ENCODE measurements at regions not wholly inside any gene's neighbourhood (a gene's known extent, or its start where the extent isn't known, plus 50 kb on each side); places are given as distances from the start of the nearest gene placed in this dataset.

DNA sequence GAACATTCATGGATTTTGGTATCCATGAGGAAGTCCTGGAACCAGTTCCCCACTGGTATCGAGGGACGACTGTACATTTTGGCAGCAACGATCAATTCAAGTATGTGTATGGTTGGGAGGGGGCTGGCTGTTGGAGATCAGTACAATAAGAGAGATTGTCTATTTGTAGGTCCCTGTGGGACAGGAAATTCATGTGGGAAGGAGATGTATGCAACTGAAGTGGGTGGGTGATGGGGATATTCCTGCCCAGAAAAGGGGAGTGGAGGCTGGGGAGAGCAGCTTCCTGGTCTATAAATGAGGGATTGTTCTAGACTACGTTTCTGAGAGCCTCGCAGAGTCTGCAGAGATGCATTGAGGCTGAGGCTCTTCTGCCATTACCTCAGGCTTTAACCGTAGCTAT is 140.2 kb upstream of the MAGI3 start:
- peaks cover 3% of the 10 kb centered on the region for H3K4me1 Mint-ChIP-seq (ENCODE audit: low read depth, unreplicated experiment)
- H3K36me3 Mint-ChIP-seq (ENCODE audit: low read depth, unreplicated experiment) = peaks cover 2% of the 10 kb centered on the region
- Histone ChIP-seq H2AFZ (ENCODE audit: low read depth, low read length) (no peak overlapping the region), H3K9me3 (ENCODE audit: insufficient read depth, low read depth, low read length) (peaks cover 3% of the 10 kb centered on the region), H3K9ac (ENCODE audit: low read length) (no peak overlapping the region), H3K79me2 (ENCODE audit: insufficient read depth, low read length) (no peaks in the 10 kb centered on the region), H3K4me1 (ENCODE audit: insufficient read depth, low read length) (no peaks in the 10 kb centered on the region), H3K27me3 (ENCODE audit: insufficient read depth, low read length) (peaks cover 2% of the 10 kb centered on the region), H3K27ac (ENCODE audit: low read depth, low read length) (no peak overlapping the region), H3K4me2 (ENCODE audit: low read length) (no peak overlapping the region), H3K36me3 (ENCODE audit: insufficient read depth, low read length) (no peaks in the 10 kb centered on the region), H4K20me1 (ENCODE audit: insufficient read depth, low read length) (no peaks in the 10 kb centered on the region), H3K4me3 (ENCODE audit: insufficient read depth, low read depth, low read length) (no peak overlapping the region)
- H3K4me3 Mint-ChIP-seq (ENCODE audit: unreplicated experiment) = no peak overlapping the region
- peaks cover 12% of the 10 kb centered on the region for H3K9me3 Mint-ChIP-seq (ENCODE audit: unreplicated experiment)
- DNase-seq (ENCODE audit: low read depth) (no peak), FAIRE-seq (no peak)
- no peak overlapping the region for H3K27ac Mint-ChIP-seq (ENCODE audit: unreplicated experiment)
- H3K27me3 Mint-ChIP-seq (ENCODE audit: low read depth, unreplicated experiment) = peaks cover 6% of the 10 kb centered on the region
- TF ChIP-seq, protein P1, sequence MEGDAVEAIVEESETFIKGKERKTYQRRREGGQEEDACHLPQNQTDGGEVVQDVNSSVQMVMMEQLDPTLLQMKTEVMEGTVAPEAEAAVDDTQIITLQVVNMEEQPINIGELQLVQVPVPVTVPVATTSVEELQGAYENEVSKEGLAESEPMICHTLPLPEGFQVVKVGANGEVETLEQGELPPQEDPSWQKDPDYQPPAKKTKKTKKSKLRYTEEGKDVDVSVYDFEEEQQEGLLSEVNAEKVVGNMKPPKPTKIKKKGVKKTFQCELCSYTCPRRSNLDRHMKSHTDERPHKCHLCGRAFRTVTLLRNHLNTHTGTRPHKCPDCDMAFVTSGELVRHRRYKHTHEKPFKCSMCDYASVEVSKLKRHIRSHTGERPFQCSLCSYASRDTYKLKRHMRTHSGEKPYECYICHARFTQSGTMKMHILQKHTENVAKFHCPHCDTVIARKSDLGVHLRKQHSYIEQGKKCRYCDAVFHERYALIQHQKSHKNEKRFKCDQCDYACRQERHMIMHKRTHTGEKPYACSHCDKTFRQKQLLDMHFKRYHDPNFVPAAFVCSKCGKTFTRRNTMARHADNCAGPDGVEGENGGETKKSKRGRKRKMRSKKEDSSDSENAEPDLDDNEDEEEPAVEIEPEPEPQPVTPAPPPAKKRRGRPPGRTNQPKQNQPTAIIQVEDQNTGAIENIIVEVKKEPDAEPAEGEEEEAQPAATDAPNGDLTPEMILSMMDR (IDR thresholded peaks at IDR 0.05; ENCODE audit: insufficient read depth, low read depth, low read length) = no peak
- no peak for TF ChIP-seq EZH2 (IDR thresholded peaks at IDR 0.05; ENCODE audit: insufficient read depth, low read length)

DNA sequence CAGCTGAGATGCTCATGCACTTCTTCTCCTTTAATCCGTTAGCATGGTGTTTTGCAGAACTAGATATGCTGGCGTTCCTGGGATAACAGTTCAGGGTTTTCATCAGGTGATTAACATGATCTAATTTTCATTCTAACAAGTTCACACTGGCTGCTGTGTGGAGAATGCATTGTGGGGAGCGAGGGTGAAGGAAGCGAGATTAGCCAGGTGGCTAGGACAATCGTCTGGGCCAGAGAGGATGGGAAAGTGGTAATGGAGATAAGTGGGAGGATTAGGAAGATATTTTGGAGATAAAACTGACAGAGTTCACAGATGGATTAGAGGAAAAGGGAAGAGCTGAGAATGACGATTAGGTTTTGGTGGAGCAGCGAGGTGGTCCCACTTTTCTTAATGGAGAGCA is 138.1 kb upstream of the MAGI3 start:
- Histone ChIP-seq H4K20me1 (ENCODE audit: insufficient read depth, low read length) (no peaks in the 10 kb centered on the region), H3K36me3 (ENCODE audit: insufficient read depth, low read length) (no peaks in the 10 kb centered on the region), H3K4me1 (ENCODE audit: insufficient read depth, low read length) (no peaks in the 10 kb centered on the region), H3K27ac (ENCODE audit: low read depth, low read length) (no peak overlapping the region), H3K9ac (ENCODE audit: low read length) (no peak overlapping the region), H3K4me2 (ENCODE audit: low read length) (no peak overlapping the region), H3K4me3 (ENCODE audit: insufficient read depth, low read depth, low read length) (no peak overlapping the region), H2AFZ (ENCODE audit: low read depth, low read length) (no peak overlapping the region), H3K27me3 (ENCODE audit: insufficient read depth, low read length) (peaks cover 5% of the 10 kb centered on the region), H3K79me2 (ENCODE audit: insufficient read depth, low read length) (no peaks in the 10 kb centered on the region), H3K9me3 (ENCODE audit: insufficient read depth, low read depth, low read length) (peaks cover 3% of the 10 kb centered on the region)
- DNase-seq (ENCODE audit: low read depth) (no peak), FAIRE-seq (no peak)
- Mint-ChIP-seq H3K36me3 (ENCODE audit: low read depth, unreplicated experiment) (peaks cover 2% of the 10 kb centered on the region), H3K27me3 (ENCODE audit: low read depth, unreplicated experiment) (peaks cover 2% of the 10 kb centered on the region), H3K27ac (ENCODE audit: unreplicated experiment) (peak overlapping the region; percentile 31), H3K9me3 (ENCODE audit: unreplicated experiment) (peaks cover 9% of the 10 kb centered on the region), H3K4me1 (ENCODE audit: low read depth, unreplicated experiment) (peaks cover 9% of the 10 kb centered on the region), H3K4me3 (ENCODE audit: unreplicated experiment) (no peak overlapping the region)
- TF ChIP-seq, protein P1 (IDR thresholded peaks at IDR 0.05; ENCODE audit: insufficient read depth, low read depth, low read length) = no peak
- no peak for TF ChIP-seq EZH2 (IDR thresholded peaks at IDR 0.05; ENCODE audit: insufficient read depth, low read length)

DNA sequence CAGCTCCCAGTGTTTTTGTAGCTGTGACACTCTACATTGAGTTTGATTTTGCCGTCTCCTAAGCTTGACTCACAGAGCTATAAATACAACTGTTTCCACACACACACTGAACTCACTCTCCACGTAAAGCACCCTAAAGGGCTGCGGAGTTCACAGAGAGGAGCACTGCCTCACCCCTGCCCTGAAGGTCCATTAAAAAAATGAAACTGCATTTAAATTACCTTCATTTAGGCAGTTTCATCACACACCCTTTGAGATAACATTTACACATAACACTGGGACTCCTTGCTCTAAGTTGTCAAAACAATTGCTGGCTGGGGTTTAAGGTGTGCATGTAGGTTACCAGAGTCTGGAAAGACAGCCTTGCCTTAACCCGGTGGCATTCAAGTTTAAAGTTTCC is 137.1 kb upstream of the MAGI3 start:
- H3K27ac Mint-ChIP-seq (ENCODE audit: unreplicated experiment) = no peak overlapping the region
- H3K4me1 Mint-ChIP-seq (ENCODE audit: low read depth, unreplicated experiment) = peaks cover 6% of the 10 kb centered on the region
- no peak for TF ChIP-seq EZH2 (IDR thresholded peaks at IDR 0.05; ENCODE audit: insufficient read depth, low read length)
- TF ChIP-seq, protein P1 (IDR thresholded peaks at IDR 0.05; ENCODE audit: insufficient read depth, low read depth, low read length) = no peak

More for the DNA sequence above, 137.1 kb upstream of the MAGI3 start:
- peaks cover 7% of the 10 kb centered on the region for H3K9me3 Mint-ChIP-seq (ENCODE audit: unreplicated experiment)
- DNase-seq (ENCODE audit: low read depth) (no peak), FAIRE-seq (no peak)
- Histone ChIP-seq H4K20me1 (ENCODE audit: insufficient read depth, low read length) (no peaks in the 10 kb centered on the region), H3K4me1 (ENCODE audit: insufficient read depth, low read length) (no peaks in the 10 kb centered on the region), H3K36me3 (ENCODE audit: insufficient read depth, low read length) (no peaks in the 10 kb centered on the region), H3K4me2 (ENCODE audit: low read length) (no peak overlapping the region), H3K9me3 (ENCODE audit: insufficient read depth, low read depth, low read length) (peaks cover 3% of the 10 kb centered on the region), H3K9ac (ENCODE audit: low read length) (no peak overlapping the region), H3K27ac (ENCODE audit: low read depth, low read length) (no peak overlapping the region), H3K79me2 (ENCODE audit: insufficient read depth, low read length) (no peaks in the 10 kb centered on the region), H3K27me3 (ENCODE audit: insufficient read depth, low read length) (peaks cover 5% of the 10 kb centered on the region), H3K4me3 (ENCODE audit: insufficient read depth, low read depth, low read length) (no peak overlapping the region), H2AFZ (ENCODE audit: low read depth, low read length) (no peak overlapping the region)
- no peak overlapping the region for H3K4me3 Mint-ChIP-seq (ENCODE audit: unreplicated experiment)
- H3K36me3 Mint-ChIP-seq (ENCODE audit: low read depth, unreplicated experiment) = peaks cover 2% of the 10 kb centered on the region
- H3K27me3 Mint-ChIP-seq (ENCODE audit: low read depth, unreplicated experiment) = peaks cover 2% of the 10 kb centered on the region
